CD4-positive, alpha-beta T cell (primary cell): ENCODE measurements at regions not wholly inside any gene's neighbourhood (a gene's known extent, or its start where the extent isn't known, plus 50 kb on each side); places are given as distances from the start of the nearest gene placed in this dataset.

Experiments used
- ATAC-seq: fragments of 200-7000 bp; cut with Tn5 transposase; one replicate; pipeline ENCODE4 v1.10.0; 2022; ENCODE audit warnings: mild to moderate bottlenecking; ENCODE audit not compliant: poor library complexity
- CTCF ChIA-PET: fragments of 350-600 bp; sonication (Branson Sonifier 250); formaldehyde crosslinking; loops from one replicate; lab custom pipeline; 2021; ENCODE audit warnings: antibody characterized with exemption, inconsistent platforms; lab: Charles Lee
- POLR2A ChIA-PET: fragments of 350-600 bp; sonication (Branson Sonifier 250); formaldehyde crosslinking; loops from one replicate; lab custom pipeline; 2021; ENCODE audit warnings: antibody characterized with exemption, inconsistent platforms; lab: Charles Lee
- DNase-seq, 14 experiments: peaks; one replicate each; pipeline ENCODE4 v3.0.0-alpha.2; 2013 to 2020; ENCODE audit warnings: mixed read lengths in 2 of 14
- H3K27ac ChIP-seq, 2 donors: one replicate each; pipeline versions ENCODE4 v1.5.1 to v1.7.0; 2013; ENCODE audit warnings: low read length in 2 of 2, low read depth in 1 of 2, mild to moderate bottlenecking in 1 of 2
- H3K27me3 ChIP-seq, 2 experiments: 1 replicate in 1 of 2; 2 replicates in 1 of 2; pipeline versions ENCODE4 v1.6.1 to v1.7.0; 2013; ENCODE audit warnings: low read length in 2 of 2, control low read depth in 1 of 2, mild to moderate bottlenecking in 1 of 2, moderate library complexity in 1 of 2; ENCODE audit not compliant: insufficient read depth in 2 of 2, control insufficient read depth in 1 of 2
- H3K36me3 ChIP-seq: one replicate; pipeline ENCODE4 v1.6.1; 2013; ENCODE audit warnings: low read length, control low read depth; ENCODE audit not compliant: insufficient read depth
- H3K4me1 ChIP-seq: one replicate; pipeline ENCODE4 v1.6.1; 2013; ENCODE audit warnings: low read length, control low read depth; ENCODE audit not compliant: insufficient read depth
- H3K4me3 ChIP-seq: one replicate; pipeline ENCODE4 v1.5.1; 2013; ENCODE audit warnings: mild to moderate bottlenecking, low read length, moderate library complexity
- H3K9me3 ChIP-seq, 2 experiments: 1 replicate in 1 of 2; 2 replicates in 1 of 2; pipeline versions ENCODE4 v1.6.1 to v1.7.0; 2013; ENCODE audit warnings: low read length in 2 of 2, mild to moderate bottlenecking in 2 of 2, control low read depth in 1 of 2, moderate library complexity in 1 of 2; ENCODE audit not compliant: control insufficient read depth in 1 of 2, insufficient read depth in 1 of 2
- H3K27ac Mint-ChIP-seq: one replicate; pipeline ENCODE4 v1.8.0; 2020; ENCODE audit warnings: mixed read lengths
- H3K27me3 Mint-ChIP-seq: one replicate; pipeline ENCODE4 v1.8.0; 2021; ENCODE audit warnings: mixed read lengths
- H3K36me3 Mint-ChIP-seq: one replicate; pipeline ENCODE4 v1.8.0; 2021; ENCODE audit warnings: low read depth, mixed read lengths
- H3K4me1 Mint-ChIP-seq: one replicate; pipeline ENCODE4 v1.8.0; 2021; ENCODE audit warnings: low read depth, mixed read lengths
- H3K4me3 Mint-ChIP-seq: one replicate; pipeline ENCODE4 v1.8.0; 2020; ENCODE audit warnings: mild to moderate bottlenecking, mixed read lengths
- H3K9me3 Mint-ChIP-seq: one replicate; pipeline ENCODE4 v1.8.0; 2020; ENCODE audit warnings: mixed read lengths
- CTCF ChIP-seq: fragments of 200-600 bp; IDR thresholded peaks from one replicate; pipeline ENCODE4 v1.8.0; 2022; ENCODE audit warnings: antibody characterized with exemption, mild to moderate bottlenecking
- intact Hi-C, 2 experiments: fragments of 100-400 bp; cut with DNase I in 1 of 2; cut with micrococcal nuclease in 1 of 2; formaldehyde crosslinking; loops; one replicate each; pipeline versions ENCODE4 v1.15.1 to v1.9.0; 2023 to 2025; cut with DNase I, micrococcal nuclease

DNA sequence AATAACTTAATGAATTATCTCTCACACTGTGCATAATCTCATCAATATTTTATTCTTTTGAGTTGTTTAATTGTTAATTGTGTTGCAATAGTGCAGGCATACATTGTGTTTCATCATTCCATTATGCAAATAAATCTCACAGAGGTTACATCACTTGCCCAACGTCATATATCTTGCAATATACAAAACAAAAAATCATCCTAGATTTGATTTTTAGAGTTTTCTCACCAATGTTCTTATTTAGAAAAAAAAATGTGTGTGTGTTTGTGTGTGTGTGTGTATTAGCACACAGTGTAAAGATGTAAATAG lies 662.5 kb upstream of the GBE1 start:
- no peak overlapping the region for H3K4me3 Mint-ChIP-seq
- no peak overlapping the region for H3K27ac Mint-ChIP-seq
- Histone ChIP-seq H3K4me1 (no peaks in the 10 kb centered on the region), H3K27me3 (no peaks in the 10 kb centered on the region), H3K9me3 (no peaks in the 10 kb centered on the region), H3K36me3 (no peaks in the 10 kb centered on the region), H3K27ac (no peak overlapping the region), H3K4me3 (no peak overlapping the region)
- TF ChIP-seq CTCF, result no peak
- intact Hi-C loops, result no loop called here
- ChIA-PET CTCF (no interaction called here), POLR2A (no interaction called here)
- ATAC-seq (no peak), DNase-seq (no peak)
- H3K36me3 Mint-ChIP-seq, result no peaks in the 10 kb centered on the region
- peaks cover 8% of the 10 kb centered on the region for H3K9me3 Mint-ChIP-seq
- no peaks in the 10 kb centered on the region for H3K4me1 Mint-ChIP-seq
- no peaks in the 10 kb centered on the region for H3K27me3 Mint-ChIP-seq

GRCh38 chr3:82423268-82424030 lies 662.0 kb upstream of the GBE1 start:
- POLR2A ChIA-PET, result no interaction called here
- H3K36me3 Mint-ChIP-seq, result no peaks in the 10 kb centered on the region
- TF ChIP-seq CTCF, result no peak

DNA sequence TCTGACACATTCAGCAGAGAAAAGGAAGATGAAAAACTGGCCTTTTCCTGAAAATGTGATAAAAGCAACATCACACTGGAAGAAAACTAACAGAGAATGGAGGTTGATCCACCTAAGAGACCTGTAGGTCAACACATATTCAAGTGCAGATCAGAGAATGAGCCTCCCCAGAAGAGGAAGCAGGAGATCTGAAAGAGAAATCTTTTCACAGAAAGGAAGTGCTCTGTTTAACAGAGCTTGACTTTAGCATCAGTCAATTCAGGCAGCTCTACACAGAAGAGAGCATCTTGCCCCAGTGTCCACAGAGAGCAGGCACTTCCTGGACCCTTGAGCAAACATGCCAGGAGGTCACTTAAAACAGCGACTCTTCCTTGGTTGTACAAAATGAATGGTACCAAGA lies 655.4 kb upstream of the GBE1 start:
- H3K27me3 Mint-ChIP-seq, result no peaks in the 10 kb centered on the region
- H3K9me3 ChIP-seq, result no peaks in the 10 kb centered on the region
- intact Hi-C loops, result no loop called here
- TF ChIP-seq CTCF, result no peak
- no peak overlapping the region for H3K27ac ChIP-seq
- H3K4me3 Mint-ChIP-seq, result no peak overlapping the region
- peaks cover 6% of the 10 kb centered on the region for H3K9me3 Mint-ChIP-seq
- DNase-seq (no peak), ATAC-seq (no peak)
- H3K4me1 Mint-ChIP-seq, result no peaks in the 10 kb centered on the region
- ChIA-PET POLR2A (no interaction called here), CTCF (no interaction called here)
- H3K27me3 ChIP-seq, result no peaks in the 10 kb centered on the region
- no peaks in the 10 kb centered on the region for H3K4me1 ChIP-seq
- H3K27ac Mint-ChIP-seq, result no peak overlapping the region
- H3K4me3 ChIP-seq, result no peak overlapping the region
- H3K36me3 Mint-ChIP-seq, result no peaks in the 10 kb centered on the region
- H3K36me3 ChIP-seq, result no peaks in the 10 kb centered on the region

More at GRCh38 chr3:82423268-82424030, 662.0 kb upstream of the GBE1 start:
- Histone ChIP-seq H3K4me3 (no peak overlapping the region), H3K36me3 (no peaks in the 10 kb centered on the region), H3K27me3 (no peaks in the 10 kb centered on the region), H3K9me3 (no peaks in the 10 kb centered on the region), H3K4me1 (no peaks in the 10 kb centered on the region), H3K27ac (no peak overlapping the region)
- H3K9me3 Mint-ChIP-seq, result peaks cover 7% of the 10 kb centered on the region
- DNase-seq (no peak), ATAC-seq (no peak)
- H3K4me1 Mint-ChIP-seq, result no peaks in the 10 kb centered on the region
- no peak overlapping the region for H3K4me3 Mint-ChIP-seq
- CTCF ChIA-PET, result no interaction called here
- H3K27ac Mint-ChIP-seq, result no peak overlapping the region
- H3K27me3 Mint-ChIP-seq, result no peaks in the 10 kb centered on the region
- intact Hi-C loops, result no loop called here
